ENCODE measurements at regions not wholly inside any gene's neighbourhood (a gene's known extent, or its start where the extent isn't known, plus 50 kb on each side); places are given as distances from the start of the nearest gene placed in this dataset.
"Not testable (repeated sequence)": the region's sequence is repeated elsewhere in the genome, so short reads cannot be mapped to it uniquely, and the experiment has no call there.

DNA sequence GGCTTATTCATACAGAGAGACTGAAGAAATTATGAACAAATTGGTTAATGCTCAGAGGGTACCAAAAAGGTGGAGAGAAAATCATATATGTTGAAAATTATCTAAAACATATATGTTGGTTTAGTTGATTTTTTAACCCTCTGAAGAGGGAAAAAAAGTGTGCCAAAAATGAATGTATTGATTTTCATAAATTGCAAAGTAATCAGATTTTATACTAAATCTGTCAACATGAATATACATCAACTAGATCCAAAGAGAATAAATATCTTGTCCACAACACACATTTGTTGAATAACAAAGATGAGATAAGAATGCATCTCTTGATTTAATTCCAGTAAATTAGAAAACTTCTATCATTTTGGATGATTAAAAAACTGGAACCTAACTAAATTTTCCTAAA lies 125.3 kb upstream of the TACR3 start:
- Histone ChIP-seq H2AFZ (ENCODE audit: low read length) (no peak overlapping the region), H3K9ac (ENCODE audit: low read length) (no peak overlapping the region), H3K9me2 (replicated peaks; ENCODE audit: insufficient read depth, low read length) (no peaks in the 10 kb centered on the region), H3K27me3 (ENCODE audit: low read length) (no peaks in the 10 kb centered on the region), H4K20me1 (ENCODE audit: insufficient read depth, low read depth, low read length) (no peaks in the 10 kb centered on the region), H3K4me2 (ENCODE audit: low read depth, low read length, poor library complexity, severe bottlenecking) (no peak overlapping the region), H3K4me3 (ENCODE audit: low read length) (no peak overlapping the region), H3K4me1 (ENCODE audit: low read length) (no peaks in the 10 kb centered on the region), H3K27ac (ENCODE audit: low read length) (no peak overlapping the region), H3K36me3 (ENCODE audit: insufficient read depth, low read length) (no peaks in the 10 kb centered on the region), H3K79me2 (ENCODE audit: low read length) (no peaks in the 10 kb centered on the region), H3K9me3 (ENCODE audit: low read length) (no peaks in the 10 kb centered on the region)
- DNase-seq: no peak

- Histone ChIP-seq H3K4me3 (ENCODE audit: low read length) (no peak overlapping the region), H4K20me1 (ENCODE audit: insufficient read depth, low read depth, low read length) (no peaks in the 10 kb centered on the region), H3K27ac (ENCODE audit: low read length) (no peak overlapping the region), H3K9me3 (ENCODE audit: low read length) (no peaks in the 10 kb centered on the region), H3K9ac (ENCODE audit: low read length) (no peak overlapping the region), H3K9me2 (replicated peaks; ENCODE audit: insufficient read depth, low read length) (no peaks in the 10 kb centered on the region), H3K4me2 (ENCODE audit: low read depth, low read length, poor library complexity, severe bottlenecking) (no peak overlapping the region), H2AFZ (ENCODE audit: low read length) (no peak overlapping the region), H3K27me3 (ENCODE audit: low read length) (no peaks in the 10 kb centered on the region), H3K36me3 (ENCODE audit: insufficient read depth, low read length) (no peaks in the 10 kb centered on the region), H3K4me1 (ENCODE audit: low read length) (no peaks in the 10 kb centered on the region), H3K79me2 (ENCODE audit: low read length) (no peaks in the 10 kb centered on the region)
- no peak for DNase-seq
These were observed 123.0 kb upstream of the TACR3 start for GRCh38 chr4:103842637-103843239.

DNA sequence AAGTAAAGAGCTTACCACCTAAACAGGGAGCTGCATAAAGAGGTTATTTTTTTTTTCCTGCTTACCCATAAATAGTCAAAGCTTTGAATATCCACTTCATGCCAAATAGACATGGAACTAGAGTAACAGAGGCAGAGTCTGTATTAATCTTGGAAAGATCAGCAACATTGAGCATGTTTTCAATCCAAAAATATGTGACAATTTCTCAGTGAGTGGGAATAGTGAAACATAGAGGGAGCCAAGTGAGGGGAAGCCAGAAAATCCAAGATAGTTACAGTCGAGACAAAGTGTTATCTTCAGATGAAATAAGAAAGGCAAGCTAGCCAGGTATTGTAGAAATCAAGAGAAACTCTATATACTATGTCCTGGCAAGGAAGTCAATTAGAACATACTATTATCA lies 122.3 kb upstream of the TACR3 start:
- Histone ChIP-seq H4K20me1 (ENCODE audit: insufficient read depth, low read depth, low read length) (no peaks in the 10 kb centered on the region), H3K79me2 (ENCODE audit: low read length) (no peaks in the 10 kb centered on the region), H3K4me1 (ENCODE audit: low read length) (no peaks in the 10 kb centered on the region), H3K36me3 (ENCODE audit: insufficient read depth, low read length) (no peaks in the 10 kb centered on the region), H3K27me3 (ENCODE audit: low read length) (no peaks in the 10 kb centered on the region), H3K27ac (ENCODE audit: low read length) (no peak overlapping the region), H3K4me3 (ENCODE audit: low read length) (no peak overlapping the region), H3K4me2 (ENCODE audit: low read depth, low read length, poor library complexity, severe bottlenecking) (no peak overlapping the region), H3K9me2 (replicated peaks; ENCODE audit: insufficient read depth, low read length) (no peaks in the 10 kb centered on the region), H2AFZ (ENCODE audit: low read length) (no peak overlapping the region), H3K9ac (ENCODE audit: low read length) (no peak overlapping the region), H3K9me3 (ENCODE audit: low read length) (no peaks in the 10 kb centered on the region)
- DNase-seq: no peak

GRCh38 chr4:103810308-103810707 lies 90.5 kb upstream of the TACR3 start:
- not testable (repeated sequence) for H3K36me3 ChIP-seq (ENCODE audit: insufficient read depth, low read length); H3K9me3 ChIP-seq (ENCODE audit: low read length); H3K4me3 ChIP-seq (ENCODE audit: low read length); H3K9me2 ChIP-seq (replicated peaks; ENCODE audit: insufficient read depth, low read length); H3K4me2 ChIP-seq (ENCODE audit: low read depth, low read length, poor library complexity, severe bottlenecking); H3K27ac ChIP-seq (ENCODE audit: low read length); H3K9ac ChIP-seq (ENCODE audit: low read length); H4K20me1 ChIP-seq (ENCODE audit: insufficient read depth, low read depth, low read length); H3K79me2 ChIP-seq (ENCODE audit: low read length); H3K27me3 ChIP-seq (ENCODE audit: low read length); DNase-seq; H3K4me1 ChIP-seq (ENCODE audit: low read length); H2AFZ ChIP-seq (ENCODE audit: low read length)

DNA sequence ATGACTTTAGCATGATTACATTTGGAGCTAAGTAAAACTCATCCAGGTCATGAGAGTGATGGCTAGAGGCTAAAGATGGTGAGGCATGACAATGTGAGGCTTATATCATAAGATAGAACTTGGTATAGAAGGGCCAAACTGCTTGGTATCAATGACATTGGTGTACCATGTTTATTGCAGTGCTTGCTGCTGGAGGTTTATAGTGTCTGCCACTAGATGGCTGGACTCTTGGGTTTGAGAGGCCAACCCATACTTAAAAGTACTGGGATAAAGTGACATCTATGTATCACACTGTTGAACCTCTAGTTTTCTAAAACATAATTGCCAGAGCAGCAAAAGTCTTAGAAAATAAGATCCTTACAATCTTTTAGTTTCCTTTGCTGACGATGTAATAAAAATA lies 83.0 kb upstream of the TACR3 start:
- H3K4me1 ChIP-seq (ENCODE audit: low read length): no peaks in the 10 kb centered on the region
- H3K9me2 ChIP-seq (replicated peaks; ENCODE audit: insufficient read depth, low read length): no peaks in the 10 kb centered on the region
- no peaks in the 10 kb centered on the region for H3K36me3 ChIP-seq (ENCODE audit: insufficient read depth, low read length)
- H3K79me2 ChIP-seq (ENCODE audit: low read length): no peaks in the 10 kb centered on the region
- no peak overlapping the region for H3K9ac ChIP-seq (ENCODE audit: low read length)
- no peaks in the 10 kb centered on the region for H3K27me3 ChIP-seq (ENCODE audit: low read length)
- no peak overlapping the region for H3K4me3 ChIP-seq (ENCODE audit: low read length)
- no peak overlapping the region for H2AFZ ChIP-seq (ENCODE audit: low read length)
- no peaks in the 10 kb centered on the region for H3K9me3 ChIP-seq (ENCODE audit: low read length)
- H3K4me2 ChIP-seq (ENCODE audit: low read depth, low read length, poor library complexity, severe bottlenecking): no peak overlapping the region
- peak; percentile 42 for DNase-seq
- no peak overlapping the region for H3K27ac ChIP-seq (ENCODE audit: low read length)
- H4K20me1 ChIP-seq (ENCODE audit: insufficient read depth, low read depth, low read length): no peaks in the 10 kb centered on the region

GRCh38 chr4:103787057-103787456 lies 67.3 kb upstream of the TACR3 start:
- Histone ChIP-seq H3K9me3 (ENCODE audit: low read length) (no peaks in the 10 kb centered on the region), H3K79me2 (ENCODE audit: low read length) (no peaks in the 10 kb centered on the region)

DNA sequence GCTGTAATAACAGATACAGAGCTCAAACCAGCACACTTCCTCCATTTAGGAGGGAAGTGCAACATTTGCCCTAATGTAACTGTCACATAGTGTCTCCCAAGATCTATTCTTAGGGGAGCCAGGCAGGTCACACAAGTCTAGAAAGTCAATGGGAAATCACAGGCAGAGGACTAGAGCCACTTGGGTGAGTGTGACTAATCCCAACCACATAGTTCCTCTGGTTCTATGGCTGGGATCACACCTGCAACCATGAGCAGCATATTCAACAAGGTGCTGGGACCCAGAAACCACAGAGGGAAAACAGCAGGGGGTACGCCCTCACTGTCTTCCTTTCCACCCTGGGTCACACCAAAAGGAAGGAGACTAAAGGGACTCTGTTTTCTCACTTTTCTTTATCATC lies 66.8 kb upstream of the TACR3 start:
- Histone ChIP-seq H3K4me3 (ENCODE audit: low read length) (no peak overlapping the region), H3K9ac (ENCODE audit: low read length) (no peak overlapping the region), H3K4me1 (ENCODE audit: low read length) (no peaks in the 10 kb centered on the region), H3K9me2 (replicated peaks; ENCODE audit: insufficient read depth, low read length) (no peaks in the 10 kb centered on the region), H3K27me3 (ENCODE audit: low read length) (no peaks in the 10 kb centered on the region), H3K36me3 (ENCODE audit: insufficient read depth, low read length) (no peaks in the 10 kb centered on the region), H4K20me1 (ENCODE audit: insufficient read depth, low read depth, low read length) (no peaks in the 10 kb centered on the region), H3K9me3 (ENCODE audit: low read length) (no peaks in the 10 kb centered on the region), H3K79me2 (ENCODE audit: low read length) (no peaks in the 10 kb centered on the region), H3K4me2 (ENCODE audit: low read depth, low read length, poor library complexity, severe bottlenecking) (no peak overlapping the region), H3K27ac (ENCODE audit: low read length) (no peak overlapping the region), H2AFZ (ENCODE audit: low read length) (no peak overlapping the region)
- DNase-seq: no peak

More at GRCh38 chr4:103787057-103787456, 67.3 kb upstream of the TACR3 start:
- H3K4me3 ChIP-seq (ENCODE audit: low read length): no peak overlapping the region
- no peaks in the 10 kb centered on the region for H3K27me3 ChIP-seq (ENCODE audit: low read length)
- H3K4me2 ChIP-seq (ENCODE audit: low read depth, low read length, poor library complexity, severe bottlenecking): no peak overlapping the region
- no peaks in the 10 kb centered on the region for H4K20me1 ChIP-seq (ENCODE audit: insufficient read depth, low read depth, low read length)
- no peak overlapping the region for H2AFZ ChIP-seq (ENCODE audit: low read length)
- no peak overlapping the region for H3K27ac ChIP-seq (ENCODE audit: low read length)
- no peaks in the 10 kb centered on the region for H3K9me2 ChIP-seq (replicated peaks; ENCODE audit: insufficient read depth, low read length)
- no peaks in the 10 kb centered on the region for H3K36me3 ChIP-seq (ENCODE audit: insufficient read depth, low read length)
- H3K9ac ChIP-seq (ENCODE audit: low read length): no peak overlapping the region
- H3K4me1 ChIP-seq (ENCODE audit: low read length): no peaks in the 10 kb centered on the region
- no peak for DNase-seq

- Histone ChIP-seq H3K9ac (ENCODE audit: low read length) (no peak overlapping the region), H3K4me3 (ENCODE audit: low read length) (no peak overlapping the region), H3K27ac (ENCODE audit: low read length) (no peak overlapping the region), H3K4me1 (ENCODE audit: low read length) (no peaks in the 10 kb centered on the region), H3K4me2 (ENCODE audit: low read depth, low read length, poor library complexity, severe bottlenecking) (no peak overlapping the region), H3K36me3 (ENCODE audit: insufficient read depth, low read length) (no peaks in the 10 kb centered on the region), H2AFZ (ENCODE audit: low read length) (no peak overlapping the region), H3K27me3 (ENCODE audit: low read length) (no peaks in the 10 kb centered on the region), H3K79me2 (ENCODE audit: low read length) (no peaks in the 10 kb centered on the region), H3K9me3 (ENCODE audit: low read length) (no peaks in the 10 kb centered on the region), H3K9me2 (replicated peaks; ENCODE audit: insufficient read depth, low read length) (no peaks in the 10 kb centered on the region), H4K20me1 (ENCODE audit: insufficient read depth, low read depth, low read length) (no peaks in the 10 kb centered on the region)
- peak; percentile 90 for DNase-seq
These were observed 66.2 kb upstream of the TACR3 start for GRCh38 chr4:103786014-103786413.

DNA sequence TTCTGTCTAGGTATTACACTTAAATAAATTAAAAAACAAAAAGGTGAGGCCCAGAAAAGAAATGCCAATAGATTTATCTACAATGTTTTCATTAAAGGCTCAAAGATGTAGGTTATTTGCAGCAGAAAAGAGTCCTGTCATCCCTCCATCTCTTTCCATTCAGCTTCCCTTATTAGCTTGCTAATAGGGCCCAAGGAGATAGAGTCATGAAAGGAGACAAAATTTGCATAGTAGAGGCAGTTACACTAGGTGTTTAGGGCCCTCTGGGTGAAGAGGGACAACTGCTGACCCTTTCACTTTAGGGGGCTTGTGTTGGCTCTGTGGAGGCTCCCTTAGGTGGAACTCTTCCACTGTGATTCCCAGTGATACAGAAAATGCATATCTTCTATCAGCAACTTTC lies 58.4 kb upstream of the TACR3 start:
- Histone ChIP-seq H3K79me2 (ENCODE audit: low read length) (no peaks in the 10 kb centered on the region), H3K4me3 (ENCODE audit: low read length) (no peak overlapping the region), H3K27me3 (ENCODE audit: low read length) (no peaks in the 10 kb centered on the region), H3K9me2 (replicated peaks; ENCODE audit: insufficient read depth, low read length) (no peaks in the 10 kb centered on the region), H3K36me3 (ENCODE audit: insufficient read depth, low read length) (no peaks in the 10 kb centered on the region), H2AFZ (ENCODE audit: low read length) (no peak overlapping the region), H3K9ac (ENCODE audit: low read length) (no peak overlapping the region), H3K9me3 (ENCODE audit: low read length) (no peaks in the 10 kb centered on the region), H3K27ac (ENCODE audit: low read length) (no peak overlapping the region), H3K4me1 (ENCODE audit: low read length) (no peaks in the 10 kb centered on the region), H4K20me1 (ENCODE audit: insufficient read depth, low read depth, low read length) (no peaks in the 10 kb centered on the region), H3K4me2 (ENCODE audit: low read depth, low read length, poor library complexity, severe bottlenecking) (no peak overlapping the region)
- no peak for DNase-seq
